ENCODE measurements at regions not wholly inside any gene's neighbourhood (a gene's known extent, or its start where the extent isn't known, plus 50 kb on each side); places are given as distances from the start of the nearest gene placed in this dataset.

- no peak for TF ChIP-seq POU2F2 (IDR thresholded peaks at IDR 0.05; ENCODE audit: low read depth, low read length)
- no peak for TF ChIP-seq TAF1 (IDR thresholded peaks at IDR 0.05; ENCODE audit: low read depth, low read length)
- no peak for TF ChIP-seq POLR2A (IDR thresholded peaks at IDR 0.05; ENCODE audit: low read depth, low read length)
- TF ChIP-seq POLR2AphosphoS5 (IDR thresholded peaks at IDR 0.05; ENCODE audit: low read depth, low read length) = no peak
- no peak for TF ChIP-seq SPI1 (IDR thresholded peaks at IDR 0.05; ENCODE audit: low read depth, low read length)
- TF ChIP-seq PAX5 (IDR thresholded peaks at IDR 0.05; ENCODE audit: insufficient read depth, low read length, severe bottlenecking) = no peak
- FAIRE-seq = no peak
- no peak for DNase-seq (ENCODE audit: insufficient read length, low spot score)
Measured at GRCh38 chr2:173462892-173463840, 108.5 kb downstream of the CDCA7 start.

- TF ChIP-seq TAF1 (IDR thresholded peaks at IDR 0.05; ENCODE audit: low read depth, low read length) = no peak
- TF ChIP-seq POU2F2 (IDR thresholded peaks at IDR 0.05; ENCODE audit: low read depth, low read length) = no peak
- no peak for DNase-seq (ENCODE audit: insufficient read length, low spot score)
- no peak for FAIRE-seq
Measured at GRCh38 chr2:173463846-173464245, 109.2 kb downstream of the CDCA7 start.

DNA sequence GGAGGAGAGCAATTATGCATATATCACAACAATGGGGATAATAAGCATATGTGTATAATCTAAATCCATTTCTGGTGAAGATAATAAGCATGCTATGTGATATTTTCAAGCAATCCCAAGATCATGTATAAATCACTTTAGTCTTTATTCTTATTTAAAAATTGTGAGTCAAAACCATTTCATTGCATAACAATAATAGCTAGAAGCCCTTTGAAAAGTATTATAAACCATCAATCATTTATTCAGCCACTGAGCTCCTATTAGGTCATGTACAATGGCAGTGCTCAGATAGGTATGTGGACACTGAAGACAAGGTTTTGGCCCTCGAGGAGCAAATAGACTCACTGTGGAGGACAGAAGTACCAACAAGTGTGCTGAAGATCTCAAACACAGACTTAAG, 113.1 kb downstream of the CDCA7 start:
- TF ChIP-seq SPI1 (IDR thresholded peaks at IDR 0.05; ENCODE audit: low read depth, low read length) = no peak
- no peak for TF ChIP-seq POU2F2 (IDR thresholded peaks at IDR 0.05; ENCODE audit: low read depth, low read length)
- no peak for TF ChIP-seq POLR2A (IDR thresholded peaks at IDR 0.05; ENCODE audit: low read depth, low read length)
- FAIRE-seq (no peak), DNase-seq (ENCODE audit: insufficient read length, low spot score) (no peak)

DNA sequence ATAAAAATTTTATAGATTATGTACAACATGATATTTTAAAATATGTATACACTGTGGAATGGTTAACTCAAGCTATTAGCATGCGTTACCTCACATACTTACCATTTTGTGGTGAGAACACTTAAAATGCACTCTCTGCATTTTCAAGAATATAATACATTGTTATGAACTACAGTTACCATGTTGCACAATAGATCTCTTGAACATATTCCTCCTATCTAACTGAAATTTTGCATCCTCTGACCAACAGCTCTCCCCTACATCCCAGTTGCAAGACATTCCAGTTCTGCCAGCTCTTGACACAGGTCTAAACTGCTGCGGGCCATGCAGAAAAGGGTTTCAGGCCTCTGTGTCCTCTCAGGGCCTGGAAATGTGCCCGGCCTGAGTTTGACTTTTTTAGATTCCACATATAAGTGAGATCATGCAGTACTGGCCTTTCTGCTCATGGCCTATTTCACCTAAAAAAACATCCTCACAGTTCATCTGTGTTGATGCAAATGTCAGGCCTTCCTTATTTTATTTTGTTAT, 113.7 kb downstream of the CDCA7 start:
- TF ChIP-seq SPI1 (IDR thresholded peaks at IDR 0.05; ENCODE audit: low read depth, low read length) = no peak
- no peak for TF ChIP-seq POLR2AphosphoS5 (IDR thresholded peaks at IDR 0.05; ENCODE audit: low read depth, low read length)
- no peak for TF ChIP-seq POLR2A (IDR thresholded peaks at IDR 0.05; ENCODE audit: low read depth, low read length)
- TF ChIP-seq POU2F2 (IDR thresholded peaks at IDR 0.05; ENCODE audit: low read depth, low read length) = no peak
- TF ChIP-seq TAF1 (IDR thresholded peaks at IDR 0.05; ENCODE audit: low read depth, low read length) = no peak
- TF ChIP-seq PAX5 (IDR thresholded peaks at IDR 0.05; ENCODE audit: insufficient read depth, low read length, severe bottlenecking) = no peak
- no peak for DNase-seq (ENCODE audit: insufficient read length, low spot score)
- FAIRE-seq = no peak

DNA sequence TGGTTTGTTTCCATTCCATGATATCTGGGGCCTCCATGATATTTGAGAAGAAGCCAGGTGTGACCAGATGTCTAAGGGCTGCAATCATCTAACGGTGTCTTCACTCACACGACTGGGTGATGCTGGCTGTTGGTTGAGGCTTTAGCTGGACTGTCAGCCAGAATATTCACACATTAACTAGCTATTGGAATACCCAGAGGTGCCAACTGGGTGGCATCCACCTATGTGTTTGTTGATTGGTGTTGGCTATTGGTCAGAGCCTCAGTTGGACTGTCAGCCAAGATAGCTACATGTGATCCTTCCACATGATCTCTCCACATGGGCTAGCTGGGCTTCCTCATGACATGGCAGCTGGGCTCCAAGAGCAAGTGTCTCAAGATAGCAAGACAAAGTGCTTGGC, 117.4 kb downstream of the CDCA7 start:
- DNase-seq (ENCODE audit: insufficient read length, low spot score) (no peak), FAIRE-seq (no peak)
- TF ChIP-seq SPI1 (IDR thresholded peaks at IDR 0.05; ENCODE audit: low read depth, low read length) = no peak
- TF ChIP-seq PAX5 (IDR thresholded peaks at IDR 0.05; ENCODE audit: insufficient read depth, low read length, severe bottlenecking) = no peak
- TF ChIP-seq POLR2AphosphoS5 (IDR thresholded peaks at IDR 0.05; ENCODE audit: low read depth, low read length) = no peak
- no peak for TF ChIP-seq POLR2A (IDR thresholded peaks at IDR 0.05; ENCODE audit: low read depth, low read length)
- no peak for TF ChIP-seq POU2F2 (IDR thresholded peaks at IDR 0.05; ENCODE audit: low read depth, low read length)
- no peak for TF ChIP-seq TAF1 (IDR thresholded peaks at IDR 0.05; ENCODE audit: low read depth, low read length)

GRCh38 chr2:173483137-173483536, 128.5 kb downstream of the CDCA7 start:
- FAIRE-seq = no peak
- no peak for TF ChIP-seq TAF1 (IDR thresholded peaks at IDR 0.05; ENCODE audit: low read depth, low read length)
- TF ChIP-seq POLR2A (IDR thresholded peaks at IDR 0.05; ENCODE audit: low read depth, low read length) = no peak
- no peak for TF ChIP-seq POU2F2 (IDR thresholded peaks at IDR 0.05; ENCODE audit: low read depth, low read length)
- TF ChIP-seq SPI1 (IDR thresholded peaks at IDR 0.05; ENCODE audit: low read depth, low read length) = no peak
- TF ChIP-seq POLR2AphosphoS5 (IDR thresholded peaks at IDR 0.05; ENCODE audit: low read depth, low read length) = no peak
- TF ChIP-seq PAX5 (IDR thresholded peaks at IDR 0.05; ENCODE audit: insufficient read depth, low read length, severe bottlenecking) = no peak
- no peak for DNase-seq (ENCODE audit: insufficient read length, low spot score)

GRCh38 chr2:173488861-173489260, 134.2 kb downstream of the CDCA7 start:
- no peak for DNase-seq (ENCODE audit: insufficient read length, low spot score)
- TF ChIP-seq TAF1 (IDR thresholded peaks at IDR 0.05; ENCODE audit: low read depth, low read length) (no peak), POLR2AphosphoS5 (IDR thresholded peaks at IDR 0.05; ENCODE audit: low read depth, low read length) (no peak), PAX5 (IDR thresholded peaks at IDR 0.05; ENCODE audit: insufficient read depth, low read length, severe bottlenecking) (no peak), POLR2A (IDR thresholded peaks at IDR 0.05; ENCODE audit: low read depth, low read length) (no peak), SPI1 (IDR thresholded peaks at IDR 0.05; ENCODE audit: low read depth, low read length) (no peak), POU2F2 (IDR thresholded peaks at IDR 0.05; ENCODE audit: low read depth, low read length) (no peak)
- FAIRE-seq = no peak

DNA sequence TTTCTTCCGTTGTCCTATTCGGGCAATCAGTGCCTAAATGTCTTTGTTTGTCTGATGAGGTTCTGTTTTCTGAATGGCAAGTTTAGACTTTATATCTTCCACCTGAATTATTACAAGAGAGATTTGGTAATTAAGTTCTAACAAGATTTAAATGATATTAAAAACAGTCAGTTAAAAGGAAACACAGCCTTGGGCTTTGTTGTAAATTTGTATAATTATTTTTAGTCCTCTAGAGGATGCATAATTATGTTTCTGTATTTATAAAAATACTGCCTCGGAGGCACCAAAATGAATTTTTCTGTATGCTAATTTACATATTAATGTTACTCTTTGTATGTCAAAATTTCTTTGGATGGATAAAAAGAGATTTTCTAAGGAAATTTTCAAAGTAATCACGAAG, 136.7 kb downstream of the CDCA7 start:
- no peak for FAIRE-seq
- TF ChIP-seq PAX5 (IDR thresholded peaks at IDR 0.05; ENCODE audit: insufficient read depth, low read length, severe bottlenecking) = no peak
- no peak for TF ChIP-seq SPI1 (IDR thresholded peaks at IDR 0.05; ENCODE audit: low read depth, low read length)
- TF ChIP-seq POLR2AphosphoS5 (IDR thresholded peaks at IDR 0.05; ENCODE audit: low read depth, low read length) = no peak
- no peak for TF ChIP-seq TAF1 (IDR thresholded peaks at IDR 0.05; ENCODE audit: low read depth, low read length)
- no peak for TF ChIP-seq POLR2A (IDR thresholded peaks at IDR 0.05; ENCODE audit: low read depth, low read length)
- no peak for TF ChIP-seq POU2F2 (IDR thresholded peaks at IDR 0.05; ENCODE audit: low read depth, low read length)

DNA sequence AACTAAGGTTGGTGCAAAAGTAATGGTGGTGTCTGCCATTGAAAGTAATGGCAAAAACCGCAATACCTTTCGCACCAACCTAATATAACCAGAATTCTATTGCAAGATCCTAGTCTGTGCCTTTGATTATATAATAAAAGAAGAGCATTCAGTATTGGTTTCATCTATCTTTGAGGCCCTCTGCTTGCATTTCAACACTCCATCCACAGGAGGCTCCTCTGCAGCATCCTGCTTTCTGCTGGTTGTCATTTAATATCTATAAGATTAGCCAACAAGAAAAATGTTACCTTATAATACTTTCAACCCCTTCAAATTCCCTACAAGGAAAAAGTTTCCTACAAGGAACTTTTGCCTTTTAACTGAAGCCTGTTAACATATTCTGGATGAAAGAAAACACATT, 139.2 kb downstream of the CDCA7 start:
- no peak for TF ChIP-seq SPI1 (IDR thresholded peaks at IDR 0.05; ENCODE audit: low read depth, low read length)
- no peak for TF ChIP-seq POLR2AphosphoS5 (IDR thresholded peaks at IDR 0.05; ENCODE audit: low read depth, low read length)
- no peak for TF ChIP-seq POLR2A (IDR thresholded peaks at IDR 0.05; ENCODE audit: low read depth, low read length)
- no peak for TF ChIP-seq PAX5 (IDR thresholded peaks at IDR 0.05; ENCODE audit: insufficient read depth, low read length, severe bottlenecking)
- no peak for TF ChIP-seq POU2F2 (IDR thresholded peaks at IDR 0.05; ENCODE audit: low read depth, low read length)
- TF ChIP-seq TAF1 (IDR thresholded peaks at IDR 0.05; ENCODE audit: low read depth, low read length) = no peak
- FAIRE-seq (no peak), DNase-seq (ENCODE audit: insufficient read length, low spot score) (no peak)

More for the DNA sequence above, 136.7 kb downstream of the CDCA7 start:
- DNase-seq (ENCODE audit: insufficient read length, low spot score) = no peak

Measured in GM12891 (cell line).